HG03378 (cell line): ENCODE measurements at regions not wholly inside any gene's neighbourhood (a gene's known extent, or its start where the extent isn't known, plus 50 kb on each side); places are given as distances from the start of the nearest gene placed in this dataset.

ENCODE experiments used
- ATAC-seq: cut with Tn5 transposase; IDR thresholded peaks from one replicate; pipeline ENCODE4 v1.9.1; 2021; ENCODE audit warnings: mild to moderate bottlenecking, moderate library complexity; ENCODE audit not compliant: unreplicated experiment

- ATAC-seq, result no peak
These were observed 51.3 kb upstream of the LEF1 start for GRCh38 chr4:108219998-108220397.
